GM23338 (cell line): ENCODE measurements at regions not wholly inside any gene's neighbourhood (a gene's known extent, or its start where the extent isn't known, plus 50 kb on each side); places are given as distances from the start of the nearest gene placed in this dataset.

Experiments used
- ATAC-seq: fragments of 200-7000 bp; cut with Tn5 transposase; 3 replicates; pipeline ENCODE4 v1.9.1; 2020
- DNase-seq: peaks from one replicate; pipeline ENCODE4 v3.0.0-alpha.2; 2015; ENCODE audit warnings: low spot score
- H2AFZ ChIP-seq: fragments of 200-600 bp; sonication (generic); 2 replicates; pipeline ENCODE4 v1.8.0; 2016; ENCODE audit warnings: antibody characterized with exemption, mild to moderate bottlenecking, moderate library complexity
- H3F3A ChIP-seq: fragments of 200-600 bp; sonication (generic); replicated peaks from 2 replicates; pipeline ENCODE4 v1.8.0; 2017; ENCODE audit warnings: antibody characterized with exemption, mixed run types, low read depth
- H3K27ac ChIP-seq: fragments of 200-600 bp; sonication (generic); 2 replicates; pipeline ENCODE4 v1.6.1; 2016; ENCODE audit warnings: low read depth
- H3K27me3 ChIP-seq: fragments of 200-600 bp; sonication (generic); 2 replicates; pipeline ENCODE4 v1.8.0; 2016; ENCODE audit warnings: mild to moderate bottlenecking, mixed run types, moderate library complexity; ENCODE audit not compliant: insufficient read depth
- H3K36me3 ChIP-seq: fragments of 200-600 bp; sonication (generic); 2 replicates; pipeline ENCODE4 v1.8.0; 2016; ENCODE audit warnings: mild to moderate bottlenecking; ENCODE audit not compliant: insufficient read depth
- H3K4me1 ChIP-seq: fragments of 200-600 bp; sonication (generic); 2 replicates; pipeline ENCODE4 v1.8.0; 2016; ENCODE audit warnings: mild to moderate bottlenecking, moderate library complexity; ENCODE audit not compliant: insufficient read depth
- H3K4me2 ChIP-seq: fragments of 200-600 bp; sonication (generic); 2 replicates; pipeline ENCODE4 v1.7.1; 2017; ENCODE audit warnings: mixed run types
- H3K4me3 ChIP-seq: fragments of 200-600 bp; sonication (generic); 2 replicates; pipeline ENCODE4 v1.6.1; 2016; ENCODE audit warnings: mixed run types
- H3K79me2 ChIP-seq: fragments of 200-600 bp; sonication (generic); replicated peaks from 2 replicates; pipeline ENCODE4 v1.8.0; 2017; ENCODE audit warnings: mild to moderate bottlenecking; ENCODE audit not compliant: insufficient read depth
- H3K9me2 ChIP-seq: fragments of 200-600 bp; sonication (generic); 2 replicates; pipeline ENCODE4 v1.8.0; 2017; ENCODE audit not compliant: insufficient read depth
- H4K20me1 ChIP-seq: fragments of 200-600 bp; sonication (generic); replicated peaks from 2 replicates; pipeline ENCODE4 v1.8.0; 2017; ENCODE audit warnings: mild to moderate bottlenecking; ENCODE audit not compliant: insufficient read depth
- H3K27ac Mint-ChIP-seq: 2 replicates; pipeline ENCODE4 v1.8.0; 2020; ENCODE audit warnings: inconsistent platforms, mild to moderate bottlenecking, moderate library complexity, mixed read lengths
- H3K27me3 Mint-ChIP-seq: 3 replicates; pipeline ENCODE4 v1.8.0; 2022; ENCODE audit warnings: low read depth, mild to moderate bottlenecking, moderate library complexity, mixed read lengths, inconsistent platforms; ENCODE audit not compliant: insufficient read depth, poor library complexity
- H3K36me3 Mint-ChIP-seq: 3 replicates; pipeline ENCODE4 v1.8.0; 2021; ENCODE audit warnings: low read depth, mild to moderate bottlenecking, inconsistent platforms, moderate library complexity, mixed read lengths
- H3K4me1 Mint-ChIP-seq: 3 replicates; pipeline ENCODE4 v1.8.0; 2020; ENCODE audit warnings: mild to moderate bottlenecking, inconsistent platforms, mixed read lengths
- H3K4me3 Mint-ChIP-seq: 3 replicates; pipeline ENCODE4 v1.8.0; 2021; ENCODE audit warnings: moderate library complexity, mild to moderate bottlenecking, inconsistent platforms, mixed read lengths
- H3K9me3 Mint-ChIP-seq: 3 replicates; pipeline ENCODE4 v1.8.0; 2020; ENCODE audit warnings: moderate library complexity, mild to moderate bottlenecking, inconsistent platforms, mixed read lengths
- EZH2 ChIP-seq: fragments of 200-600 bp; sonication (generic); IDR thresholded peaks from one replicate; pipeline ENCODE4 v1.8.0; 2017; ENCODE audit warnings: antibody characterized with exemption, mild to moderate bottlenecking, low read depth; ENCODE audit not compliant: unreplicated experiment
- JUNB ChIP-seq: IDR thresholded peaks from one replicate; pipeline ENCODE4 v1.6.1; 2016; ENCODE audit warnings: antibody characterized with exemption; ENCODE audit not compliant: unreplicated experiment
- NANOG ChIP-seq: IDR thresholded peaks from 2 replicates; pipeline ENCODE4 v1.6.1; 2016; ENCODE audit warnings: antibody characterized with exemption, borderline replicate concordance
- STAT1 ChIP-seq: IDR thresholded peaks from one replicate; pipeline ENCODE4 v1.6.1; 2016; ENCODE audit warnings: antibody characterized with exemption; ENCODE audit not compliant: unreplicated experiment
- ZNF114 ChIP-seq: fragments of 250-450 bp; sonication (Bioruptor Pico); IDR thresholded peaks from 2 replicates; pipeline ENCODE4 v1.5.0; 2020; ENCODE audit warnings: mild to moderate bottlenecking, moderate library complexity
- ZNF331 ChIP-seq: fragments of 250-450 bp; sonication (Bioruptor Pico); IDR thresholded peaks from 2 replicates; pipeline ENCODE4 v1.5.0; 2020; ENCODE audit warnings: low read depth, mild to moderate bottlenecking, moderate library complexity
- TF ChIP-seq, protein P1 (sequence below): fragments of 250-450 bp; sonication (Bioruptor Pico); IDR thresholded peaks from 2 replicates; pipeline ENCODE4 v1.5.0; 2020; ENCODE audit warnings: mild to moderate bottlenecking, moderate library complexity

DNA sequence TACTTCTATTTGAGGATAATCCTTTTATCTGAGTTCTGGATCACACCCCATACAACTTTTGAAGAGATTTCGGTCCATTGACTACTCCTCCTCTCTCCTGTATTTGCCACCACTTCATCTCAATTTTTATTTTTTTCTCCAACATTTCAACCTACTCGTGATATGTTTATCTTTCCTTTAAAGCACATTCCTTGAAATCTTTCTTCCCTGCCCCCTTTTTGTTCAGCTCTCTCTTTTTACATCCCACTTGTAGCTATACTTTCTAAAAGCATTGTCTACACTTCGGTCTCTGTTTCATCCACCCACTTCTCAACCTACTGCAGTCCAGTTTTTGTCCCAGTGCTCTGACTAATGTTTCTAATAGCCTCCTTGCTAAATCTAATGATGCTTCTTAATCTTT is 299.4 kb downstream of the PSAT1 start:
- H3K27me3 Mint-ChIP-seq = no peaks in the 10 kb centered on the region

More for the DNA sequence above, 299.4 kb downstream of the PSAT1 start:
- H3K9me2 ChIP-seq = no peaks in the 10 kb centered on the region; the same call in 1 of the 2 replicates
- no peak overlapping the region for H3K4me3 ChIP-seq
- no peak overlapping the region for H2AFZ ChIP-seq
- H3K27me3 ChIP-seq = no peaks in the 10 kb centered on the region
- no peaks in the 10 kb centered on the region; the same call in 1 of the 2 replicates for H3K4me1 ChIP-seq
- Mint-ChIP-seq H3K4me3 (no peak overlapping the region), H3K36me3 (no peaks in the 10 kb centered on the region), H3K27ac (no peak overlapping the region), H3K9me3 (no peaks in the 10 kb centered on the region), H3K4me1 (peaks cover 15% of the 10 kb centered on the region; the same call in 2 of the 3 replicates)
- ATAC-seq (no peak), DNase-seq (no peak)
- H3K36me3 ChIP-seq = no peaks in the 10 kb centered on the region
- no peak overlapping the region for H3K27ac ChIP-seq
- no peaks in the 10 kb centered on the region for H3F3A ChIP-seq
- no peak overlapping the region for H3K4me2 ChIP-seq
- TF ChIP-seq, protein P1, sequence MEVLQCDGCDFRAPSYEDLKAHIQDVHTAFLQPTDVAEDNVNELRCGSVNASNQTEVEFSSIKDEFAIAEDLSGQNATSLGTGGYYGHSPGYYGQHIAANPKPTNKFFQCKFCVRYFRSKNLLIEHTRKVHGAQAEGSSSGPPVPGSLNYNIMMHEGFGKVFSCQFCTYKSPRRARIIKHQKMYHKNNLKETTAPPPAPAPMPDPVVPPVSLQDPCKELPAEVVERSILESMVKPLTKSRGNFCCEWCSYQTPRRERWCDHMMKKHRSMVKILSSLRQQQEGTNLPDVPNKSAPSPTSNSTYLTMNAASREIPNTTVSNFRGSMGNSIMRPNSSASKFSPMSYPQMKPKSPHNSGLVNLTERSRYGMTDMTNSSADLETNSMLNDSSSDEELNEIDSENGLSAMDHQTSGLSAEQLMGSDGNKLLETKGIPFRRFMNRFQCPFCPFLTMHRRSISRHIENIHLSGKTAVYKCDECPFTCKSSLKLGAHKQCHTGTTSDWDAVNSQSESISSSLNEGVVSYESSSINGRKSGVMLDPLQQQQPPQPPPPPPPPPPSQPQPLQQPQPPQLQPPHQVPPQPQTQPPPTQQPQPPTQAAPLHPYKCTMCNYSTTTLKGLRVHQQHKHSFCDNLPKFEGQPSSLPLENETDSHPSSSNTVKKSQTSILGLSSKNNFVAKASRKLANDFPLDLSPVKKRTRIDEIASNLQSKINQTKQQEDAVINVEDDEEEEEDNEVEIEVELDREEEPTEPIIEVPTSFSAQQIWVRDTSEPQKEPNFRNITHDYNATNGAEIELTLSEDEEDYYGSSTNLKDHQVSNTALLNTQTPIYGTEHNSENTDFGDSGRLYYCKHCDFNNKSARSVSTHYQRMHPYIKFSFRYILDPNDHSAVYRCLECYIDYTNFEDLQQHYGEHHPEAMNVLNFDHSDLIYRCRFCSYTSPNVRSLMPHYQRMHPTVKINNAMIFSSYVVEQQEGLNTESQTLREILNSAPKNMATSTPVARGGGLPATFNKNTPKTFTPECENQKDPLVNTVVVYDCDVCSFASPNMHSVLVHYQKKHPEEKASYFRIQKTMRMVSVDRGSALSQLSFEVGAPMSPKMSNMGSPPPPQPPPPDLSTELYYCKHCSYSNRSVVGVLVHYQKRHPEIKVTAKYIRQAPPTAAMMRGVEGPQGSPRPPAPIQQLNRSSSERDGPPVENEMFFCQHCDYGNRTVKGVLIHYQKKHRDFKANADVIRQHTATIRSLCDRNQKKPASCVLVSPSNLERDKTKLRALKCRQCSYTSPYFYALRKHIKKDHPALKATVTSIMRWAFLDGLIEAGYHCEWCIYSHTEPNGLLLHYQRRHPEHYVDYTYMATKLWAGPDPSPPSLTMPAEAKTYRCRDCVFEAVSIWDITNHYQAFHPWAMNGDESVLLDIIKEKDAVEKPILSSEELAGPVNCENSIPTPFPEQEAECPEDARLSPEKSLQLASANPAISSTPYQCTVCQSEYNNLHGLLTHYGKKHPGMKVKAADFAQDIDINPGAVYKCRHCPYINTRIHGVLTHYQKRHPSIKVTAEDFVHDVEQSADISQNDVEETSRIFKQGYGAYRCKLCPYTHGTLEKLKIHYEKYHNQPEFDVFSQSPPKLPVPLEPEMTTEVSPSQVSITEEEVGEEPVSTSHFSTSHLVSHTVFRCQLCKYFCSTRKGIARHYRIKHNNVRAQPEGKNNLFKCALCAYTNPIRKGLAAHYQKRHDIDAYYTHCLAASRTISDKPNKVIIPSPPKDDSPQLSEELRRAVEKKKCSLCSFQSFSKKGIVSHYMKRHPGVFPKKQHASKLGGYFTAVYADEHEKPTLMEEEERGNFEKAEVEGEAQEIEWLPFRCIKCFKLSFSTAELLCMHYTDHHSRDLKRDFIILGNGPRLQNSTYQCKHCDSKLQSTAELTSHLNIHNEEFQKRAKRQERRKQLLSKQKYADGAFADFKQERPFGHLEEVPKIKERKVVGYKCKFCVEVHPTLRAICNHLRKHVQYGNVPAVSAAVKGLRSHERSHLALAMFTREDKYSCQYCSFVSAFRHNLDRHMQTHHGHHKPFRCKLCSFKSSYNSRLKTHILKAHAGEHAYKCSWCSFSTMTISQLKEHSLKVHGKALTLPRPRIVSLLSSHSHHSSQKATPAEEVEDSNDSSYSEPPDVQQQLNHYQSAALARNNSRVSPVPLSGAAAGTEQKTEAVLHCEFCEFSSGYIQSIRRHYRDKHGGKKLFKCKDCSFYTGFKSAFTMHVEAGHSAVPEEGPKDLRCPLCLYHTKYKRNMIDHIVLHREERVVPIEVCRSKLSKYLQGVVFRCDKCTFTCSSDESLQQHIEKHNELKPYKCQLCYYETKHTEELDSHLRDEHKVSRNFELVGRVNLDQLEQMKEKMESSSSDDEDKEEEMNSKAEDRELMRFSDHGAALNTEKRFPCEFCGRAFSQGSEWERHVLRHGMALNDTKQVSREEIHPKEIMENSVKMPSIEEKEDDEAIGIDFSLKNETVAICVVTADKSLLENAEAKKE (CRISPR knock-in tag) = no peak
- TF ChIP-seq NANOG (no peak), ZNF331 (CRISPR knock-in tag) (no peak), JUNB (no peak), STAT1 (no peak), ZNF114 (CRISPR knock-in tag) (no peak), EZH2 (no peak)
- H3K79me2 ChIP-seq = no peaks in the 10 kb centered on the region
- H4K20me1 ChIP-seq = no peaks in the 10 kb centered on the region
